ENCODE measurements at regions not wholly inside any gene's neighbourhood (a gene's known extent, or its start where the extent isn't known, plus 50 kb on each side); places are given as distances from the start of the nearest gene placed in this dataset.

- Histone ChIP-seq H2AFZ (ENCODE audit: low read depth, low read length) (no peak overlapping the region), H4K20me1 (replicated peaks; ENCODE audit: control insufficient read depth, extremely low read depth, insufficient read depth, low read length) (no peaks in the 10 kb centered on the region), H3K27me3 (ENCODE audit: control insufficient read depth in 2 of 2, insufficient read depth in 2 of 2, low read length in 2 of 2) (no peaks in the 10 kb centered on the region), H3K4me1 (ENCODE audit: control insufficient read depth, extremely low read depth, insufficient read depth, low read length) (no peaks in the 10 kb centered on the region), H3K36me3 (ENCODE audit: control insufficient read depth in 2 of 2, extremely low read depth in 1 of 2, insufficient read depth in 2 of 2, low read length in 2 of 2) (no peaks in the 10 kb centered on the region), H3K79me2 (ENCODE audit: control insufficient read depth, insufficient read depth, low read length) (no peaks in the 10 kb centered on the region), H3K9me3 (replicated peaks; ENCODE audit: control insufficient read depth, insufficient read depth, low read length) (peaks cover 2% of the 10 kb centered on the region), H3K9ac (replicated peaks; ENCODE audit: extremely low read depth, insufficient read depth, low read length) (no peak overlapping the region), H3K4me3 (replicated peaks in 1 of 3; ENCODE audit: insufficient read depth in 1 of 3, low read depth in 1 of 3, low read length in 3 of 3) (no peak overlapping the region), H3K9me1 (replicated peaks; ENCODE audit: control insufficient read depth, extremely low read depth, insufficient read depth, low read length) (no peaks in the 10 kb centered on the region), H3K27ac (ENCODE audit: insufficient read depth, low read depth, low read length) (no peak overlapping the region), H3K4me2 (ENCODE audit: insufficient read depth, low read length) (no peak overlapping the region)
- CTCF ChIA-PET, result no interaction called here
- no peak for FAIRE-seq
- TF ChIP-seq FOS (IDR thresholded peaks at IDR 0.05; ENCODE audit: borderline replicate concordance, insufficient read depth, low read length), result no peak
- no peak for TF ChIP-seq GATA2 (IDR thresholded peaks at IDR 0.05; ENCODE audit: insufficient read depth, insufficient read length, low read depth, low read length)
- no peak for TF ChIP-seq CTCF (IDR thresholded peaks at IDR 0.05; ENCODE audit: extremely low read depth in 1 of 2, insufficient read depth in 1 of 2, low read depth in 1 of 2, low read length in 2 of 2)
- TF ChIP-seq EZH2 (IDR thresholded peaks at IDR 0.05; ENCODE audit: borderline replicate concordance, low read depth, low read length, severe bottlenecking), result no peak
- no peak for TF ChIP-seq POLR2A (IDR thresholded peaks at IDR 0.05; ENCODE audit: low read depth, low read length)
- dilution Hi-C loops (cut with MboI; ENCODE audit: extremely low pct_ligation_motif_present, low sequenced_read_pairs) (no loop called here), intact Hi-C loops (cut with micrococcal nuclease) (no loop called here)
- POLR2A ChIA-PET, result no interaction called here
- DNase-seq (ENCODE audit: low read depth, low spot score), result no peak
- no TSS peak for BruUV-seq (replicated peaks)
Observed at GRCh38 chr12:114194956-114195355, 211.0 kb downstream of the TBX5 start.

- Histone ChIP-seq H3K9me3 (replicated peaks; ENCODE audit: control insufficient read depth, insufficient read depth, low read length) (no peaks in the 10 kb centered on the region), H4K20me1 (replicated peaks; ENCODE audit: control insufficient read depth, extremely low read depth, insufficient read depth, low read length) (no peaks in the 10 kb centered on the region), H3K9ac (replicated peaks; ENCODE audit: extremely low read depth, insufficient read depth, low read length) (no peak overlapping the region), H3K27me3 (ENCODE audit: control insufficient read depth in 2 of 2, insufficient read depth in 2 of 2, low read length in 2 of 2) (no peaks in the 10 kb centered on the region), H3K36me3 (ENCODE audit: control insufficient read depth in 2 of 2, extremely low read depth in 1 of 2, insufficient read depth in 2 of 2, low read length in 2 of 2) (no peaks in the 10 kb centered on the region), H3K4me3 (replicated peaks in 1 of 3; ENCODE audit: insufficient read depth in 1 of 3, low read depth in 1 of 3, low read length in 3 of 3) (no peak overlapping the region), H3K27ac (ENCODE audit: insufficient read depth, low read depth, low read length) (no peak overlapping the region), H3K4me2 (ENCODE audit: insufficient read depth, low read length) (no peak overlapping the region), H2AFZ (ENCODE audit: low read depth, low read length) (no peak overlapping the region), H3K79me2 (ENCODE audit: control insufficient read depth, insufficient read depth, low read length) (no peaks in the 10 kb centered on the region), H3K4me1 (ENCODE audit: control insufficient read depth, extremely low read depth, insufficient read depth, low read length) (no peaks in the 10 kb centered on the region), H3K9me1 (replicated peaks; ENCODE audit: control insufficient read depth, extremely low read depth, insufficient read depth, low read length) (no peaks in the 10 kb centered on the region)
- DNase-seq (ENCODE audit: low read depth, low spot score) (no peak), FAIRE-seq (no peak)
- ChIA-PET CTCF (no interaction called here), POLR2A (no interaction called here)
- TF ChIP-seq EZH2 (IDR thresholded peaks at IDR 0.05; ENCODE audit: borderline replicate concordance, low read depth, low read length, severe bottlenecking), result no peak
- TF ChIP-seq POLR2A (IDR thresholded peaks at IDR 0.05; ENCODE audit: low read depth, low read length), result no peak
- no peak for TF ChIP-seq CTCF (IDR thresholded peaks at IDR 0.05; ENCODE audit: extremely low read depth in 1 of 2, insufficient read depth in 1 of 2, low read depth in 1 of 2, low read length in 2 of 2)
- no peak for TF ChIP-seq MYC (IDR thresholded peaks at IDR 0.05; ENCODE audit: low read depth, low read length)
- no peak for TF ChIP-seq POLR2AphosphoS5 (IDR thresholded peaks at IDR 0.05; ENCODE audit: insufficient read depth, low read depth, low read length)
- TF ChIP-seq, protein P1, sequence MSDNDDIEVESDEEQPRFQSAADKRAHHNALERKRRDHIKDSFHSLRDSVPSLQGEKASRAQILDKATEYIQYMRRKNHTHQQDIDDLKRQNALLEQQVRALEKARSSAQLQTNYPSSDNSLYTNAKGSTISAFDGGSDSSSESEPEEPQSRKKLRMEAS (IDR thresholded peaks at IDR 0.05; ENCODE audit: insufficient read depth, insufficient read length), result no peak
- no peak for TF ChIP-seq JUN (IDR thresholded peaks at IDR 0.05; ENCODE audit: borderline replicate concordance, insufficient read depth, insufficient read length, low read depth)
- TF ChIP-seq FOS (IDR thresholded peaks at IDR 0.05; ENCODE audit: borderline replicate concordance, insufficient read depth, low read length), result no peak
- no peak for TF ChIP-seq GATA2 (IDR thresholded peaks at IDR 0.05; ENCODE audit: insufficient read depth, insufficient read length, low read depth, low read length)
- no TSS peak for BruUV-seq (replicated peaks)
- intact Hi-C loops (cut with micrococcal nuclease) (no loop called here), dilution Hi-C loops (cut with MboI; ENCODE audit: extremely low pct_ligation_motif_present, low sequenced_read_pairs) (no loop called here)
Observed at GRCh38 chr12:114194066-114194465, 211.9 kb downstream of the TBX5 start.

Measured in endothelial cell of umbilical vein (primary cell).